CD4-positive, alpha-beta T cell treated with Interferon gamma for 1 hour (primary cell): ENCODE measurements at regions not wholly inside any gene's neighbourhood (a gene's known extent, or its start where the extent isn't known, plus 50 kb on each side); places are given as distances from the start of the nearest gene placed in this dataset.
"Not testable (repeated sequence)": the region's sequence is repeated elsewhere in the genome, so short reads cannot be mapped to it uniquely, and the experiment has no call there.

Source experiments
- DNase-seq: peaks from one replicate; pipeline ENCODE4 v3.0.0-alpha.2; 2020

DNA sequence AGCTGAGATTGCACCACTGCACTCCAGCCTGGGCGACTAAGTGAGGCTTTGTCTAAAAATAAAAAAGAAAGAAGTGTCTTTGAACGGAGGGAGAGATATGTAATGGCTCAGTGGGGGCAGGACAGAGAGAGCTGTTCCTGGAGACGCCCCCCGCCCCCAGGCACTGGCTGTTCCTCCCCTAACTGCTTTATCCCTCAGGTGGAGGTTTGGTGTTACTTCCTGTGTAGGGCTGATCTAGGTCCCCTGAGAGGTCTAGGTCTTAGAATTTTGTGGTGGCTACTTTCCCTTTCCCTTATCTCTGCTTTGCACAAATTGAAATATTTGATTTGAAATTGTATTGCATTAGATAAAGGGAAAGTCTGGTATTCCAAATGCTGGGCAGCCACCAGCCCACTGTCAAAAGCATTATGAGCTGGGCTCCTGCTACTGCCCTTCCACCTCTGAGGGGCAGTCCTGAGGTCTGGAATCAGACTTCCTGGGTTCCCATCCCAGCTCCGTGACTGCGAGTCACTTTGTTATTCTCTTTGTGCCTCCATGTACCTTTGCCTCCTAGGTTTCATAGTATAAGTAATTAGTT, 134.8 kb upstream of the KIF26B start:
- DNase-seq: no peak

DNA sequence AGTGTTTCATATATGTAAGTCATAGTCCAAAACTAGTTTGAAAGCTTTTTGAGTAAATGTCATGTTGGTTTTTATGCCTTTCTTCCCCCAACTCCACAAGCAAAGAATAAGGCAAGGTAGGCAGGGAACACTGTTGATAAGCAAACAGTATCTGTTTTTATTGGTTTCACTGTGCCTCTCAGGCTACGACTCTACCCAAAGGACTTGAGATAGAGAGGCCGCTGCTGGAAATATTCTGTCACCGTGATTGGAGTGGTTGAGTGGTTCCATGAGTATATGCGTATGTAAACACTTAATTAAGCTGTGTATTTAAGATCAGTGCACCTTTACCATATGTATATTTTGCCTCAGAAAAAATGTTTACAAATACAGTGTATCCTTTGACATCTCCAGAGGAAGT, 138.1 kb upstream of the KIF26B start:
- no peak for DNase-seq

DNA sequence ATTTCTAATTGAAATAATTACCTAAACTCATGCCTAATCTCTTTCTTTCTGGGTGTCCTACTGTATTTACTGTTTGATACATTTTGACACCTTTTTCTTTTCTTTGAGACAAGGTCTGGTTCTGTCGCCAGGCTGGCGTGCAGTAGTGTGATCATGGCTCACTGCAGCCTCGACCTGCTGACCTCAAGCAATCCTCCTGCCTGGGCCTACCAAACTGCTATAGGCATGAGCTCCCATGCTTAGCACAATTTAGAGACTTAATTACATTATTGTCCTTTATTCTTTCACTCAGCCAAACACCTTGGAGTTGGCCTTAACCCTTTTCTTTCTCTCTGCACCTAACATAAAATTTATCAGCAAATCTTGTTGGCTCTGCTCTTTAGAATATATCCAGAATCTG, 139.8 kb upstream of the KIF26B start:
- DNase-seq: no peak

DNA sequence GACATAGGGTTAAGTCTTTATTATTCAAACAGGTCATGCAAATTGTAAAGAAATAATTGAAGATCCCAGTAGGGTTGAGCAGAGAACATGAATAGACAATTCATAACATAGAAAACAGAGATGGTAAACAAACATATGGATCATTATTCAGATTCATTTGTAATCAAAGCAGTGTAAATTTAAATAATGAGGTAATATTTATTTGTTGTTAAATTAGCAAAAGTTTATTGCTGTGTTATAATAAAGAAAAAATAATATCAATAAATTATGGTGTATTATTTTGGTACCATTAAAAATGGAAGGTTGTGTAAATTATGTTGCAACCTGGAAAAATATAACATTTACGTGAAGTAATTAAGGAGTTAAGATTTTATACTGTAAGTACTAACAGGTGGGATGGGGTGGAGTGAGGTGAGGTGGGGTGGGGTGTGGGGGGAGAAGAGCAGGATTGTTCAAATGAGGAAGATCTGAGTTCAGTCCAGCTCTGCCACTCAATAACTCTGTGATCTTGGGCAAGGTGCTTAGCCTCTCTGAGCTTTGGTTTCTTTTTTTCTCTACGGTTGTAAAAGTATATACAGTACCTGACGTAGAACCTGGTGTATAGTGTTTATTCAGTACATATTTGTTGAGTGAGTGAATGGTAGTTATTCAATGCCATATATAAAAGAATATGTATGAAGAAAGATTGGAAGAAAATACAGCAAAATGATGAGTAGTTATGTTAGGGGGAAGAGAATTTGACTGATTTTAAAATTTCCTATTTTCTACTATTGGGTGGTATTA, 140.3 kb upstream of the KIF26B start:
- DNase-seq: no peak

DNA sequence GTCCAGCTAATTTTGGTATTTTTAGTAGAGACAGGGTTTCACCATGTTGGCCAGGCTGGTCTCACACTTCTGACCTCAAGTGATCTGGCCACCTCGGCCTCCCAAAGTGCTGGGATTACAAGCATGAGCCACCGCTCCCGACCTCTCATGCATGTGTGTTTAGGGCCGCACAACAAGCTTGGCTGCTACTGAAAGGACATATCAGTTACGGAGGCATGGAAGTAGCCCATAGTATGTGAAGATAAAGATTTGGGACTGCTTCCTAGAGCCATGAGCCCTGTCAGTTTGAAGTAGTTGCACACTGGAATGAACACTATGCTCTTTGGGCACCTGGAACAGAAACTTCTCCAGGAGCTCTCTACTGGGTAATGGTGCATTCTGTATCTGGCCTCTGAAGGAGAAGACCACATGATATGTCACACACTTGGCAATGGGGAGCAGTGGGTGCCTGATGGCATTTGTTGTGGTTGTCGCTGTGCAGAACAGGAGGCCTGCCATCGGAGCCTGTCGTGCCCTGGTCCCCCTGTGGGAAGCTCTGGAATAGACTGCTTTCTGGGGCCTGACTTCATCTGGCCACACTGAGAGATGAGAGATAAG, 144.7 kb upstream of the KIF26B start:
- no peak for DNase-seq

DNA sequence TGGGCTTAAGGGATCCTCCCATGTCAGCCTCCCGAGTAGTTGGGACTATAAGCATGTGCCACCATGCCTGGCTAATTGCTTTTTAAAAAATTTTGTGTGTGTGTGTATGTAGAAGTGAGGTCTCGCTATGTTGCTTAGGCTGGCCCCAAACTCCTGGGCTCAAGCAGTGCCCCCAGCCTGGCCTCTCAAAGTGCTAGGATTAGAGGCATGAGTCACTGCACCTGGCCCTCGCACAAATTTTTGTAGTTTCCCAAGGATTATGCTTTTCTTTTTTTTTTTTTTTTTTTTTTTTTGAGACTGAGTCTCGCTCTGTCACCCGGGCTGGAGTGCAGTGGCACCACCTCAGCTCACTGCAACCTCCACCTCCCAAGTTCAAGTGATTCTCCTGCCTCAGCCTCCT, 144.4 kb upstream of the HNRNPU start:
- DNase-seq: no peak

DNA sequence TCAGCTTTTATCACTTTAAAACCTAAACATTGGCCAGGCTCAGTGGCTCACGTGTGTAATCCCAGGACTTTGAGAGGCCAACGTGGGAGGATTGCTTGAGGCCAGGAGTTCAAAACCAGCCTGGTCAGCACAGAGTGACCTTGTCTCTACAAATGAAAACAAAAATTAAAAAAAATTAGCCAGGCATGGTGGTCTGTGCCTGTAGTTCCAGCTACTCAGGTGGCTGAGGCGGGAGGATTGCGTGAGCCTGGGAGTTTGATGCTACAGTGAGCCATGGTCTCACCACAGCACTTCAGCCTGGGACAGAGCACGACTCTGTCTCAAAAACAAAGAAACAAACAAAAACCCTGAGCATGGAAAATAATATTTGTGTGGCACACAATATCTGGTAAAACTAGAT, 143.5 kb upstream of the HNRNPU start:
- DNase-seq: no peak

DNA sequence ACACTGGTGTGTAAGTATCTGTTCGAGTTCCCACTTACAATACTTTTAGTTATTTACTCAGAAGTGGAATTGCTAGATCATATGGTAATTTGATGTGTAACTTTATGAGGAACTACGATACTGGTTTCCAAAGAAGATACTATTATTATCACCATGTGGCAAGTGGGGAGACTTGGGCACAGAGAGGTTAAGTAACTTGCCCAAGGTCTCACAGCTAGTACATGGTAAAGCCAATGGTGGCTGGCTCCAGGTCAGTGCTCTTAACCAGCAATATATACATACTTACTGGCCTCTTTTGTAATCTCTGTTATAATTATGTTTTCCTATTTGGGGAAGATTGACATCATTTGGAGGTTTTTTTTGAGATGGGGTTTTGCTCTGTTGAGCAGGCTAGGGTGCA, 138.9 kb upstream of the HNRNPU start:
- no peak for DNase-seq

DNA sequence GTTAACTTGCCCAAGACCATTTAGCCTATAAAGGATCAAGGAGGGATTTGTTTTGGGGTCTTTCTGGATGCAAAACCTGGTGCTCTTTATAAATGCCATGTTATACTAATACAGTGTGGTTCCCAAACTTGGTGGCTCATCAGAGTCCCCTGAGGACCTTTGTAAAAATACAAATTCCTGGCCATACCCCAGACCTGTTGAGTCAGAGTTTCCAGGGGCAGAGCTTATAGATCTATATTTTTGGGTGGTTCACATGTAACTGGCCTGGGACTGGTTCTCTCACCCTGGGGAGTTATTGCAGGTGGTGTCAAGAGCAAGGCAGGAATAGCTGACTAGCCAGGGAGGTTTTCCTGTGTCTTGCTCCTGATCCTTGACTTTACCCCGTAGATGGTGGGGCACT, 136.9 kb upstream of the HNRNPU start:
- DNase-seq: no peak

DNA sequence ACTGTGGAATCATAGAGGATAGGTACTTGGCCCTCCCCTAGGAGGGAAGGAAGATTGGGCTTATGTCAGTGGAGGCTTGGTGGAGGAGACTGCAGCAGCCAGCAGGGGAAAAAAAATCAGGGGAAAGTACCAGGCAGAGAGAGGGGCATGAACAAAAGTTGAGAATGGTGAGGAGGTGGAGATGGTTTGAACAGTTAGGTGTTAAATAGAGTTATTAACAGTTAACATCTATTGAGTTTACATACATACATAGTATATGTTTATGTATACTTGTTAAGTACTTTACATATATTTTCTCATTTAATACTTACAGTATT, 136.5 kb upstream of the HNRNPU start:
- DNase-seq: no peak

DNA sequence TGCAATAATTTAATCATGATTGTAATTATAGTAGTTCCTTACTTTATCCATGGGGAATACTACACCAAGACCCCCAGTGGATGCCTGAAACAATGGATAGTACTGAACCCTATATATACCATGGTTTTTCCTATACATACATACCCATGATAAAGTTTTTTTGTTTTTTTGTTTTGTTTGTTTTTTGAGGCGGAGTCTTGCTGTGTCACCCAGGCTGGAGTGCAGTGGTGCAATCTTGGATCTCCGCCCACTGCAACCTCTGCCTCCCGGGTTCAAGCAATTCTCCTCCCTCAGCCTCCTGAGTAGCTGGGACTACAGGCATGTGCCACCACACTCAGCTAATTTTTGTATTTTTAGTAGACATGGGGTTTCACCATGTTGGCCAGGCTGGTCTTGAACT, 135.3 kb upstream of the HNRNPU start:
- DNase-seq: not testable (repeated sequence)

DNA sequence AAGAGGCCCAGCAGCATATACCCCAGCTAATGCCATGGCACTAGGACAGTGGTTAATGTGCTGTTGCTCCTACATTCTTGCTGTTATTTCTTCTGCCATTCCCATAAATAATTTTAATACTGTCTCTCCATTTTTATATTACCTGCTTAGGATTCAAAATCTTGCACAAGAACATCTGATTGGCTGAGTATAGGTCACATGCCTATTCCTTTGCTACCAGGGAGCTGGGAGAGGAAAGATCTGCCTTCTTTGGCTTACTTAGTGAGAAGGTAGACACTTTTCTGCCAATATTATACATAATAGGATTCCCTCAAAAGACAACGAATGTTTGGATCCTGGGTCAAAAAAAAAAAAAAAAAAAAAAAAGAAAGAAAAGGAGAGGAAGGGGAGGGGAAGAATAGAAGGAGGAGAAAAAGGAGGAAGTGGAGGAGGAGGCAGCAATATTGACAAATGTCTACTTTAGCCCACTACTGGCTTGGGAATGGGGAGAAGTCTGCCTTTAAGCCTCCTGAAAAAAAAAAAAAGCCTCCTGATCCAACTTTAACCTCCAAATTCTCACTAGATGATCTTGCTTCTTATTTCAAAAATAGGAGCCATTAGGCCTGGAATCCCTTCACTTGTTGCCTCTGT, 134.5 kb upstream of the HNRNPU start:
- DNase-seq: no peak

DNA sequence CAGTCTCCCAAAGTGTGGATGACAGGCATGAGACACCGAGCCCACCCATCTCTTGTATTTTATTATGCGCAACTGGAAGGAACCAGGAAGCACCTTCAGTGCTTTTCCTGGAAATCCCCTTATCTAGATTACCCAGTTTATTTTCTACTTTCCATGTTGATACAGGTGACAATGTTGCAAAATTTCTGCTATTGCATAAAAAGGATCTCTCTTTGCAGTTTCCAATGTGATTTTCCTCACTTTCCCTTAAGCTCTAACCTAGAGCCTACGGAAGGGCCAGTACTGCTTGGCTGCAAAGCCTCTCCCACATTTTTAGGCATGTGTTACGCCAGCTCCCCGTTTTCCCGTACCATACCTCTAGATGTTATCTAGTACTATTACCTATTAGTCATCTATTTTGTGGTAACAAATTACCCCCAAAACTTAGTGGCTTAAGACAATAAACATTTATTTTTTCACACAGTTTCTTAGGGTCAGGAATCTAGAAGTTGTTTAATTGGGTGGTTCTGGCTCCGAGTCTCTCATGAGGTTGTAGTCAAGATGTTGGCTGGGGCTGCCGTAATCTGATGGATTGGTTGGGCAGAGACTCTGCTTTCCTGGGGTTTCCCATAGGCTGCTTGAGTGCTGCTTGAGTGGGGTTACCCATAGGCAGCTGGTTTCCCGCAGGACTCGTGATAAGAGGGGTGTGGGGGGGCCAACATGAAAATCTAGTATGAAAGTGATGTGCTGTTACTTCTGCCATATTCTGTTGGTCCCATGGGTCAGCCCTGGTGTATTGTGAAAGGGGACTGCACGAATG, 131.5 kb upstream of the HNRNPU start:
- DNase-seq: no peak

DNA sequence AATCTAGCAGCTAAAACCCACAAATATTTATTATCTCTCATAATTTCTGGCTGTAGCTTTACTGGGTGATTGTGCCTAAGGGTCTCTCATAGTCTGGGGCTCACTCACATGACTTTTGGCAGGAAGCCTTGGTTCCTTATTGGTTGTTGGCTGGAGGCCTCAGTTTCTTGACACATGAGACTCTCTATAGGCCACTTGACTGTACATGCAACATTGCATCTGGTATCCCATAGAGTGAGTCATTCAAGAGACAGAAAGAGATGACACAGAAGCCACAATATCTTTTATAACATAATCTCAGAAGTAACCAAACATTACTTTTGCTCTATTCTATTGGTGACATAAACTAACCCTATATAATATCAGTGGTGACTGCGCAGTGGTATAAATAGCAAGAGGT, 128.5 kb upstream of the HNRNPU start:
- DNase-seq: no peak

DNA sequence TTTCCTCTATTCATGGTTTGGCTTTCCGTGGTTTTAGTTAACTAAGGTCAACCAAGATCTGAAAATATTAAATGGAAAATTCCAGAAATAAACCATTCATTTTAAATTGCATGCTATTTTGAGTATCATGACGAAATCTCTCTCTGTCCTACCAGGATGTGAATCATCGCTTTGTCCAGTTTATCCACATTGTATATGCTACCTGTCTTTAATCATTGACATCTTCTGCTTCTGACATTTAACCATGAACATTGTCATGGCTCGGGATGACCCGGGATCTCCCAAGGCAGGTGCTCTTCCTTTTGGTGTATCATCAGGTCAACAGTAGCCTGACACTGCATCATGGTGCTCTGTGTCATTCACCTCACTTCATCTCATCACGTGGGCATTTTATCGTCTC, 125.5 kb upstream of the HNRNPU start:
- no peak for DNase-seq

DNA sequence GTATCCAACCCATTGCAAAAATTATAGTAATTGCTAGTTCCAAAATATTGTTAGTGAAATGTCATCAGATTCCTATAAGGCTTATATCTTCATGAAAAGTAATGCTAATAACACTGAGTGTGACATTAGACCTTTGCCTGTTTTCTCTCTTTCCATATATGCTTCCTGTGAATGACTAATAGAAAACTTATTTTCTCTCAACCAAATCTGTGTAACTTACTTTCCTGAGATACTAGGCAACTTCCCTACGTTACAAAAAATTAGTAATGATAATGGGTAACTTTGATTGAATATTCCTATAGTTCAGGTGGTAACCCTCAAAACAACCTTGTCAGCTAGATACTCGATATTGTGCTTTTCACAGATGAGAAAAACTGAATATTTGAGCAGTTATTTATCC, 124.2 kb upstream of the HNRNPU start:
- no peak for DNase-seq

DNA sequence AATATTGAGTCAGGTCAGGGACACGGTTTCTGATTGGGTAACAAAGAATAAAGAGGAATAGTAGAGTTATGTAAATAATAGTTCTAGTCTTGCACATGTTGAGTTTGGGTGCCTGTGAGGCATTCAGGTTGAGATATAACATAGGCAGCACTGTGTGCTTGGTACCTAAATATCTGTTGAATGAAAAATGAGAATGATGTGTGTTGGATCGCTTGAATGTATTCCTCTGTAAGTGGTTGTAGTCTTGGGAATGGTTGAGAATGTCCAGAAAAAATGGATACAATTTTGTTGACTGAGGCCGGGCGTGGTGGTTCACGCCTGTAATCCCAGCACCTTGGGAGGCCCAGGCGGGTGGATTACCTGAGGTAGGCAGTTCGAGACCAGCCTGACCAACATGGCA, 116.3 kb upstream of the HNRNPU start:
- no peak for DNase-seq

DNA sequence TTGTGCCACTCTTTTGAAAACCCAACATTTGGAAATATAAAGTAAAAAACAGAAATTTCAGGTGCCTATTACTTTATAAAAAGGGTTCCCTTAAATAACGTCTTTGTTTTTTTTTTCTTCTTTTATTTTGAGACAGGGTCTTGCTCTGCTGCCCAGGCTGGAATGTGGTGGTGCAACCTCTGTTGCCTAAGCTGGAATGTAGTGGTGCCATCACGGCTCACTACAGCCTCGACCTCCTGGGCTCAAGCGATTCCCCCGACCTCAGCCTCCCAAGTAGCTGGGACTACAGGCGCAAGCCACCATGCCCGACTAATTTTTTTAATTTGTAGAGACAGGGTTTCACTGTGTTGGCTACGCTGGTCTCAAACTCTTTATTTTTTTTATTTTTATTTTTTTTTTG, 110.2 kb upstream of the HNRNPU start:
- no peak for DNase-seq

DNA sequence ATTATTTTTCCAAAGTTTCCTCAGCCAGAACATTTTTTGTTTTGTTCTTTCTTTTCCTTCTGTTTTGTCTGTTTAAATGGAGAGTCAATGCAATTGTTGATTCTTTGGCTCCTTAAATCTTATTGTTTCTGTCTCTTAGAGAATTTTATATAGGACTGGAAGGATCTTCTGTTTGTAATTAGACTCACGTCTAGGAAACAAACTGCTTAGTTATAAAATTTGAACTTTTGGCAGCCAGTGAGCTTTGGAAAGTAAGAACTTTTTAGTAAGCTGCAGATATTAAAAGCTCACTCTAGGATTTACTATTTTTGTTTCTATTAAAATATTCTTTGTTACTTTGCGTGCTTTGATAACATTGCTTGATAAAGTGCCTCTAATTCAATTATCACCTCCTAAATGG, 109.8 kb upstream of the HNRNPU start:
- no peak for DNase-seq

DNA sequence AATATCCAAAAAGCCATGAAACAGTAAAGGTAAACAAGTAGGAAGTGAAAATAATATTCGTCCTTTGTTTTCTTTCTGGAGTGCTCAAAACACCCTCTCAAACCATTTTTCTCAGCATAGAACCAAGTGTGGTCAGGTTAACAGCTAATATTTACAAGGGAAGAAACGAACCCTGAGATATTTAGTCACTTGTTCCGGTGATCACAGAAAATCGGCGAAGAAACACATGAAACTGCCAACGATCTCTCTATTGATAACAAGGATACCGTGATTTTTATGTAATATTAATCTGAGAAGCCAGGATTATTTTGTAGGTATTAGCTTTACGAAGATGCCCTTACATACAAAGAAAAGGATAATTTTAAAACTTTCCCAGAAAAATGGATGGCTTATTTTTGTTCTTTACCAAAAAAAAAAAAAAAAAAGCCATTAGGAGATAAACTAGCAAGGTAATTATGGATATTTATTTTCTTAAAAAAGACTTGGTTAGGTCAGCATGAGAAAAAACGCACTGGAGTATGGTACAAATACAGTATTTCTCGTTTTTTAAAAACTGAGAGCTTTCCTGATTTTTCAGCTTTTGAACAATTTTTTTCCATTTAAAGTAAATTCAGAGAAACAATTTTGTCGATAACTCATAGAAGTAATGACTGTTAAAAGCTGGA, 107.3 kb upstream of the HNRNPU start:
- no peak for DNase-seq

DNA sequence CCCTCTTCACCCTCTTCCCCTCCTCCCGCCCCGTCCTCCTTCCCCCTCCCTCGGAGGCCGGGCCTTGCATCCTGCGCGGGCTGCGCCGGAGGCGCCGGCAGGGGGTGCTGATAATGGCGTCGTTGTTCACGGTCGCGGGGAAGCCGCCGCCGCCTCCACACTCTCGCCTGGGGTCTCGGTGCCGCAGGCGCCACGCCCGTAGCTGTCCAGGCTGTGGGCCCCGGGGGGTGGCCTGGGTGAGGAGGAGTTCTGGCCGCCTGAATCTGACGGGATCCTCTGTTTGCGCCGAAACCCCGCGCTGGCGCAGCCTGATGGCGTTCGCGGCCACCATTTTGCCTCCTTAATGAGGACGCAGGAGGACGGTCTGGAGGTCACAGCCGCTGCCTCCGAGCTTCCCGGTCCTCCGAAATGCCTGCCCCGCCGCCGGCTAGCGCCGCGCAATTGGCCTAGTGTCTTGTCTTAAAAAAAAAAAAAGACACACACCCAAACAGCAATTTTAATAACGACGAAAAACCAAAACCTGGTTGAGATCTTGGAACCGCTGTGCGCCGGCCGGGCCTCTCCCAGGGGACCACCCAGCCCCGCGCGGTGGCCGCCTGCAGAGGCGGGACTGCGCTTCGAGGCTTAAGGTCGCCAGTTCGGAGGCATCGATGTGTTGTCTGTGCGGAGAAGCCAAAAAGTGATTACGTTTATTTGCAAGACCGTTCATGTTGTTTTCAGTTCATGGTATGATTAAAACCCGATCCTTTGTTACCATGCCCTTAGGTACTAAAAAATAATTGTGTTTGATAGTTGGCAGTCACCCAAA, 106.6 kb upstream of the HNRNPU start:
- peak; percentile 94 for DNase-seq

DNA sequence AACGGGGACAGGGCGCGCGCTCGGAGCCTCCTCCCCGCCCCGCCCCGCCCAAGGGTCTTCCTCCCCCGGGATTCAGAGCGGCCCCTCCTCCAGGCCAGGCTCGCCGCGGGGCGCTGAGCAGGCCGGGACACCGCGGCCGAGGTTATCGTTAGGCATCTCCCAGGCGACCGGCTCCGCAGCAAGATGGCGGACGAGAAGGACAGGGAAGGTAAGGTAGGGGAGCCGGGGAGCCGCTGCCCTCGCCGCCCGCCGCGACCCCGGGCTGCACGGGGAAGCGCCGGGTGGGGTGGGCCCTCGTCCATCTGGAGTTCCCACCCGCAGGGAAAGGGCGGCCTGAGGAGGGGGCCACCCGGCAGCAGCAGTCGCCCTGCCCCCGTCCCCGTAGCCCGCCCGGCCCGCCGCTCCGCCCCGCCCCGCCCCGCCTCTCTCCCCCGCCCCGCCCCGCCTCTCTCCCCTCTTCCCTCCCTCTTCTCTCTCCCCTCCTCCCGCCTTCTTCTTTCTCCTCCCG, 105.9 kb upstream of the HNRNPU start:
- no peak for DNase-seq
